SK-N-SH treated with all-trans-retinoic acid at 6 μM for 48 hours (cell line): ENCODE measurements at regions not wholly inside any gene's neighbourhood (a gene's known extent, or its start where the extent isn't known, plus 50 kb on each side); places are given as distances from the start of the nearest gene placed in this dataset.

ENCODE experiments used
- ARNTL ChIP-seq: fragments of 450-650 bp; formaldehyde crosslinking; IDR thresholded peaks from 2 replicates; pipeline ENCODE4 v1.5.0; 2020; ENCODE audit warnings: low read depth, mild to moderate bottlenecking, moderate library complexity, borderline replicate concordance
- CREB5 ChIP-seq: fragments of 250-450 bp; sonication (Bioruptor Pico); IDR thresholded peaks from 2 replicates; pipeline ENCODE4 v1.5.1; 2020; ENCODE audit warnings: low read depth, mild to moderate bottlenecking, moderate library complexity
- CSDC2 ChIP-seq: fragments of 250-450 bp; sonication (Bioruptor Pico); IDR thresholded peaks from 2 replicates; pipeline ENCODE4 v1.5.0; 2020; ENCODE audit warnings: mild to moderate bottlenecking, moderate library complexity
- ESRRG ChIP-seq: fragments of 250-450 bp; sonication (Bioruptor Pico); IDR thresholded peaks from 2 replicates; pipeline ENCODE4 v1.6.1; 2021; ENCODE audit warnings: mild to moderate bottlenecking
- GLIS3 ChIP-seq: fragments of 250-450 bp; sonication (Bioruptor Pico); IDR thresholded peaks from 2 replicates; pipeline ENCODE4 v1.5.0; 2020; ENCODE audit warnings: mild to moderate bottlenecking, moderate library complexity
- PPARA ChIP-seq: fragments of 250-450 bp; sonication (Bioruptor Pico); IDR thresholded peaks from 2 replicates; pipeline ENCODE4 v1.5.0; 2020; ENCODE audit warnings: mild to moderate bottlenecking, borderline replicate concordance
- RARB ChIP-seq: fragments of 250-450 bp; sonication (Bioruptor Pico); IDR thresholded peaks from 2 replicates; pipeline ENCODE4 v1.8.0; 2021; ENCODE audit warnings: mild to moderate bottlenecking, moderate library complexity
- ZFP3 ChIP-seq: fragments of 250-450 bp; sonication (Bioruptor Pico); IDR thresholded peaks from 2 replicates; pipeline ENCODE4 v1.5.0; 2020; ENCODE audit warnings: mild to moderate bottlenecking, moderate library complexity
- ZNF70 ChIP-seq: fragments of 450-650 bp; formaldehyde crosslinking; IDR thresholded peaks from 2 replicates; pipeline ENCODE4 v1.5.0; 2020; ENCODE audit warnings: mild to moderate bottlenecking, moderate library complexity
- ZNF8 ChIP-seq: fragments of 450-650 bp; formaldehyde crosslinking; IDR thresholded peaks from 2 replicates; pipeline ENCODE4 v1.5.0; 2020; ENCODE audit warnings: mild to moderate bottlenecking, moderate library complexity
- TF ChIP-seq, protein P1 (sequence below): fragments of 250-450 bp; sonication (Bioruptor Pico); IDR thresholded peaks from 2 replicates; pipeline ENCODE4 v1.8.0; 2020; ENCODE audit warnings: mild to moderate bottlenecking, moderate library complexity, borderline replicate concordance

- no peak for TF ChIP-seq ZNF8 (CRISPR knock-in tag)
- TF ChIP-seq ZFP3 (CRISPR knock-in tag), result no peak
- TF ChIP-seq, protein P1, sequence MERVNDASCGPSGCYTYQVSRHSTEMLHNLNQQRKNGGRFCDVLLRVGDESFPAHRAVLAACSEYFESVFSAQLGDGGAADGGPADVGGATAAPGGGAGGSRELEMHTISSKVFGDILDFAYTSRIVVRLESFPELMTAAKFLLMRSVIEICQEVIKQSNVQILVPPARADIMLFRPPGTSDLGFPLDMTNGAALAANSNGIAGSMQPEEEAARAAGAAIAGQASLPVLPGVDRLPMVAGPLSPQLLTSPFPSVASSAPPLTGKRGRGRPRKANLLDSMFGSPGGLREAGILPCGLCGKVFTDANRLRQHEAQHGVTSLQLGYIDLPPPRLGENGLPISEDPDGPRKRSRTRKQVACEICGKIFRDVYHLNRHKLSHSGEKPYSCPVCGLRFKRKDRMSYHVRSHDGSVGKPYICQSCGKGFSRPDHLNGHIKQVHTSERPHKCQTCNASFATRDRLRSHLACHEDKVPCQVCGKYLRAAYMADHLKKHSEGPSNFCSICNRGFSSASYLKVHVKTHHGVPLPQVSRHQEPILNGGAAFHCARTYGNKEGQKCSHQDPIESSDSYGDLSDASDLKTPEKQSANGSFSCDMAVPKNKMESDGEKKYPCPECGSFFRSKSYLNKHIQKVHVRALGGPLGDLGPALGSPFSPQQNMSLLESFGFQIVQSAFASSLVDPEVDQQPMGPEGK (CRISPR knock-in tag), result no peak
- no peak for TF ChIP-seq PPARA
- TF ChIP-seq GLIS3, result no peak
- no peak for TF ChIP-seq RARB (CRISPR knock-in tag)
- no peak for TF ChIP-seq CREB5 (CRISPR knock-in tag)
- no peak for TF ChIP-seq ESRRG (CRISPR knock-in tag)
- TF ChIP-seq ARNTL (CRISPR knock-in tag), result no peak
- no peak for TF ChIP-seq CSDC2 (CRISPR knock-in tag)
- TF ChIP-seq ZNF70 (CRISPR knock-in tag), result no peak
Measured at GRCh38 chr3:166104938-166105337, 267.7 kb upstream of the BCHE start.
